Kidney (tissue), 13 donors: ENCODE measurements at regions not wholly inside any gene's neighbourhood (a gene's known extent, or its start where the extent isn't known, plus 50 kb on each side); places are given as distances from the start of the nearest gene placed in this dataset.
"Not testable (repeated sequence)": the region's sequence is repeated elsewhere in the genome, so short reads cannot be mapped to it uniquely, and the experiment has no call there.

Experiments
- DNase-seq, 5 donors: peaks; one replicate each; pipeline ENCODE4 v3.0.0-alpha.2; 2013 to 2020
- FAIRE-seq: peaks from 2 replicates; lab custom pipeline; 2012; peaks lifted over from hg19 to GRCh38; lab: Jason Lieb, UNC
- H3K27ac ChIP-seq, 2 donors: one replicate each; pipeline ENCODE4 v1.7.0; 2013; ENCODE audit warnings: low read depth in 2 of 2, low read length in 2 of 2, inconsistent platforms in 1 of 2
- H3K27me3 ChIP-seq: one replicate; pipeline ENCODE4 v1.7.1; 2013; ENCODE audit warnings: low read length, inconsistent platforms; ENCODE audit not compliant: control insufficient read depth, insufficient read depth
- H3K36me3 ChIP-seq, 3 donors: one replicate each; pipeline versions ENCODE4 v1.7.0 to v1.7.1; 2013; ENCODE audit warnings: low read length in 3 of 3, control low read depth in 1 of 3, inconsistent platforms in 1 of 3; ENCODE audit not compliant: insufficient read depth in 3 of 3, control insufficient read depth in 2 of 3
- H3K4me1 ChIP-seq, 3 donors: one replicate each; pipeline versions ENCODE4 v1.7.0 to v1.7.1; 2013; ENCODE audit warnings: low read length in 3 of 3, inconsistent platforms in 1 of 3, low read depth in 1 of 3; ENCODE audit not compliant: control insufficient read depth in 2 of 3, insufficient read depth in 2 of 3
- H3K4me3 ChIP-seq, 3 donors: one replicate each; pipeline versions ENCODE4 v1.7.0 to v1.8.1; 2013; ENCODE audit warnings: low read length in 3 of 3, control low read depth in 1 of 3, inconsistent platforms in 1 of 3
- H3K9ac ChIP-seq, 3 donors: one replicate each; pipeline versions ENCODE4 v1.7.0 to v1.7.1; 2013; ENCODE audit warnings: low read length in 3 of 3, control low read depth in 1 of 3, inconsistent platforms in 1 of 3
- H3K9me3 ChIP-seq, 3 donors: one replicate each; pipeline versions ENCODE4 v1.7.0 to v1.7.1; 2013; ENCODE audit warnings: low read length in 3 of 3, control low read depth in 1 of 3, inconsistent platforms in 1 of 3; ENCODE audit not compliant: control insufficient read depth in 2 of 3, insufficient read depth in 1 of 3
- intact Hi-C: fragments of 100-400 bp; cut with DNase I; formaldehyde crosslinking; loops from one replicate; pipeline ENCODE4 v1.11.1; 2022
- TF ChIP-seq, protein P1 (sequence below): IDR thresholded peaks from 3 replicates; pipeline ENCODE4 v1.5.1; 2012; ENCODE audit warnings: mild to moderate bottlenecking, moderate library complexity, borderline replicate concordance; ENCODE audit not compliant: insufficient read depth; ENCODE audit errors: extremely low read depth
- donor health status: control.
- donor health status: control.
- donor health status: control.
- donor health status: control.
- donor health status: control.
- donor health status: DM: yes; HTN: yes; CAD: no.
- donor health status: Normal renal cell carcinoma (clear cell type).

DNA sequence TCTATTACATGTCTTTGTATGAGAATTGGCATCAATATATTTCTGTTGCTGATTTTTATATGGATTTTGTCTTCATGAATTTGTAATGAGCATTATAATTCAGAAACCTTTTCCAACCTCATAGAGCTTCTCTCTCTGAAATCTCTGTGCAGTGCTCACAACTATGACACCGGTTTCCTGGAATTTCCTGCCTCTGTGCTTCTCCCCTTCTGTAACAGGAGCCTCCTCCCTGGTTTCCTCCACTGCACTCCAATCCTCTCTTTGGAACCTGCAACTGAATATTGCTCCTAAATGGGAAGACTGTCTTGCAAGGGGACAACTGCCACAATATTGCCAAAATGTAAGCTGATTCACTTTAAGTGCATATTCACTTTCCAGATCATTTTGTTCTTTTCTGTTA is 1147.9 kb downstream of the UQCRFS1 start:
- Histone ChIP-seq H3K36me3 (no peaks in the 10 kb centered on the region), H3K9me3 (no peaks in the 10 kb centered on the region), H3K27ac (no peak overlapping the region), H3K4me1 (no peaks in the 10 kb centered on the region), H3K27me3 (no peaks in the 10 kb centered on the region), H3K4me3 (no peak overlapping the region), H3K9ac (no peak overlapping the region)
- peak in 1 of 5 donors; percentile 4 for DNase-seq
- intact Hi-C loops = no loop called here
- no peak for FAIRE-seq
- TF ChIP-seq, protein P1, sequence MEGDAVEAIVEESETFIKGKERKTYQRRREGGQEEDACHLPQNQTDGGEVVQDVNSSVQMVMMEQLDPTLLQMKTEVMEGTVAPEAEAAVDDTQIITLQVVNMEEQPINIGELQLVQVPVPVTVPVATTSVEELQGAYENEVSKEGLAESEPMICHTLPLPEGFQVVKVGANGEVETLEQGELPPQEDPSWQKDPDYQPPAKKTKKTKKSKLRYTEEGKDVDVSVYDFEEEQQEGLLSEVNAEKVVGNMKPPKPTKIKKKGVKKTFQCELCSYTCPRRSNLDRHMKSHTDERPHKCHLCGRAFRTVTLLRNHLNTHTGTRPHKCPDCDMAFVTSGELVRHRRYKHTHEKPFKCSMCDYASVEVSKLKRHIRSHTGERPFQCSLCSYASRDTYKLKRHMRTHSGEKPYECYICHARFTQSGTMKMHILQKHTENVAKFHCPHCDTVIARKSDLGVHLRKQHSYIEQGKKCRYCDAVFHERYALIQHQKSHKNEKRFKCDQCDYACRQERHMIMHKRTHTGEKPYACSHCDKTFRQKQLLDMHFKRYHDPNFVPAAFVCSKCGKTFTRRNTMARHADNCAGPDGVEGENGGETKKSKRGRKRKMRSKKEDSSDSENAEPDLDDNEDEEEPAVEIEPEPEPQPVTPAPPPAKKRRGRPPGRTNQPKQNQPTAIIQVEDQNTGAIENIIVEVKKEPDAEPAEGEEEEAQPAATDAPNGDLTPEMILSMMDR = no peak

DNA sequence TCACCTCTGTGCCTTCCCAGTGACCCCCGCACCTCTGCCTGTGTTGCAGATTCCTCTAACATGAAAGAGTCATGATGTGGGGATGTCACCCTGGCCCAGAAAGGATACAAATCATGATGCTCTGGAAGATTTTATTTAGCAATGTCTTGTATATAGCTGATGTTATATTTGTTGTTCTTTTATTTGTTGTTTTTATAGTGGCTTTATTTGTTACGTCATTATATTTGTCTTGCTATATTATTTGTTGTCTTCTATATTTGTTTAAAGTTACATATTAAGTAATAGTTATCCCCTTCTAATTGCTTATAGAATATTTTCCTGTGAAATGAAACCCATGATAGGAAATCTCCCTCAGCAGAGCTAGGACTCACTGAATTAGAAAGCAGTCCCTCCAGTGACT is 1149.2 kb downstream of the UQCRFS1 start:
- Histone ChIP-seq H3K4me1 (no peaks in the 10 kb centered on the region), H3K9ac (no peak overlapping the region), H3K9me3 (peaks cover 0 to 4% (median 0%) of the 10 kb centered on the region in 3 donors), H3K27ac (no peak overlapping the region), H3K4me3 (no peak overlapping the region), H3K36me3 (no peaks in the 10 kb centered on the region), H3K27me3 (no peaks in the 10 kb centered on the region)
- FAIRE-seq = no peak
- no peak for DNase-seq
- TF ChIP-seq, protein P1 = no peak
- intact Hi-C loops = no loop called here

DNA sequence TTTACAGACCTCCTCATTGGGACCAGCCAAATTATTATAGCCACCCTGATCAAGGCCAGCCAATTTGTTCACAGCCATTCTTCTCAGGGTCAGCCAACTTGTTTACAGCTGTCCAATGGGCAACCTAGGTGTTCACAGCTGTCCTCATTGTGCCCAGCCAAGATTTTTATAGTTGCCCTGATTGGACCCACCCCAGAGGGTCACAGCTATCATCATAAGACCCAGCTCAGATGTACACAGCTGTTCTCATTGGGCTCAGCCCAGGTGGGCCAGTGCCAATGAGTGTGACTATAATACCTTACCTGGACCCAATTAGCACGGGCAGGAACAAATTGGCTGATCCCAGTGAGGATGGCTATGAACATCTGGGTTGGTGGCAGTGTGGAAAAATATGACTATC is 1151.8 kb downstream of the UQCRFS1 start:
- no peak overlapping the region for H3K4me3 ChIP-seq
- H3K27me3 ChIP-seq = no peaks in the 10 kb centered on the region
- H3K4me1 ChIP-seq = no peaks in the 10 kb centered on the region
- no peaks in the 10 kb centered on the region for H3K36me3 ChIP-seq
- peaks cover 0 to 11% (median 0%) of the 10 kb centered on the region in 3 donors for H3K9me3 ChIP-seq
- H3K9ac ChIP-seq = no peak overlapping the region
- no peak for DNase-seq
- FAIRE-seq = no peak
- TF ChIP-seq, protein P1 = no peak
- intact Hi-C loops = no loop called here
- H3K27ac ChIP-seq = no peak overlapping the region

DNA sequence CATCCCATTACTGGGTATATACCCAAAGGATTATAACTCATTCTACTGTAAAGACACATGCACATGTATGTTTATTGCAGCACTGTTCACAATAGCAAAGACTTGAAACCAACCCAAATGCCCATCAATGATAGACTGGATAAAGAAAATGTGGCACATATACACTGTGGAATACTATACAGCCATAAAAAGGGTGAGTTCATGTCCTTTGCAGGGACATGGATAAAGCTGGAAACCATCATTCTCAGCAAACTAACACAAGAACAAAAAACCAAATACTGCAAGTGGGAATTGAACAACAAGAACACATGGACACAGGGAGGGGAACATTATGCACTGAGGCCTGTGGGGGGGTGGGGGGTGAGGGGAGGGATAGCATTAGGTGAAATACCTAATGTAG is 1155.9 kb downstream of the UQCRFS1 start:
- H3K4me1 ChIP-seq, H3K4me3 ChIP-seq, H3K27me3 ChIP-seq, H3K9ac ChIP-seq, H3K27ac ChIP-seq, FAIRE-seq, H3K36me3 ChIP-seq, intact Hi-C loops, DNase-seq: not testable (repeated sequence)
- peaks cover 0 to 11% (median 0%) of the 10 kb centered on the region in 3 donors for H3K9me3 ChIP-seq
